HEK293 (cell line): ENCODE measurements at regions not wholly inside any gene's neighbourhood (a gene's known extent, or its start where the extent isn't known, plus 50 kb on each side); places are given as distances from the start of the nearest gene placed in this dataset.
A peak's percentile ranks its signal among the peaks of the same experiment; 100 is the strongest.

Experiments
- CTCF ChIA-PET: fragments of 350-600 bp; formaldehyde crosslinking; extraction: SDS; loops from one replicate; lab custom pipeline; 2021; ENCODE audit warnings: antibody characterized with exemption; lab: Yijun Ruan, JAX
- POLR2A ChIA-PET: fragments of 300-600 bp; formaldehyde crosslinking; extraction: SDS; loops from one replicate; lab custom pipeline; 2020; ENCODE audit warnings: antibody characterized with exemption, inconsistent platforms; lab: Yijun Ruan, JAX
- H3K27ac ChIP-seq: fragments of 200-500 bp; sonication (Bioruptor generic); 2 replicates; pipeline ENCODE4 v1.5.1; 2014; ENCODE audit warnings: low read depth, low read length, control low read depth, inconsistent platforms; ENCODE audit errors: extremely low read depth
- H3K36me3 ChIP-seq, 2 experiments: fragments of 200-500 bp in 1 of 2; sonication (Bioruptor generic) in 1 of 2; 1 replicate in 1 of 2; 2 replicates in 1 of 2; pipeline ENCODE4 v1.5.1; 2014 to 2017; ENCODE audit warnings: inconsistent platforms in 2 of 2, low read length in 2 of 2; ENCODE audit not compliant: control insufficient read depth in 2 of 2, insufficient read depth in 1 of 2
- H3K4me1 ChIP-seq: fragments of 200-500 bp; sonication (Bioruptor generic); 2 replicates; pipeline ENCODE4 v1.5.1; 2014; ENCODE audit warnings: mild to moderate bottlenecking, low read length, inconsistent platforms; ENCODE audit not compliant: control insufficient read depth, insufficient read depth
- H3K4me3 ChIP-seq: 2 replicates; pipeline ENCODE4 v1.5.1; 2011; ENCODE audit warnings: low read depth, mild to moderate bottlenecking, control low read depth, low read length, moderate library complexity
- H3K9me3 ChIP-seq: fragments of 200-500 bp; sonication (Bioruptor generic); 2 replicates; pipeline ENCODE4 v1.5.1; 2014; ENCODE audit warnings: low read depth, low read length, inconsistent platforms; ENCODE audit not compliant: control insufficient read depth, insufficient read depth
- HOXD13 ChIP-seq: sonication (generic); formaldehyde crosslinking; IDR thresholded peaks from 2 replicates; pipeline ENCODE4 v1.8.0; 2022; ENCODE audit warnings: missing genetic modification reagents, borderline replicate concordance
- IKZF3 ChIP-seq: fragments of 450-650 bp; IDR thresholded peaks from 2 replicates; pipeline ENCODE4 v1.5.0; 2018; ENCODE audit warnings: missing biosample characterization, mild to moderate bottlenecking, missing genetic modification characterization, moderate library complexity
- KLF8 ChIP-seq: fragments of 450-650 bp; formaldehyde crosslinking; IDR thresholded peaks from 2 replicates; pipeline ENCODE4 v1.5.1; 2016; ENCODE audit warnings: missing biosample characterization, missing genetic modification characterization
- PRDM6 ChIP-seq: fragments of 450-650 bp; formaldehyde crosslinking; IDR thresholded peaks from 2 replicates; pipeline ENCODE4 v1.5.1; 2017; ENCODE audit warnings: missing biosample characterization, missing genetic modification characterization
- REPIN1 ChIP-seq: fragments of 450-650 bp; formaldehyde crosslinking; IDR thresholded peaks from 2 replicates; pipeline ENCODE4 v1.5.1; 2017; ENCODE audit warnings: missing biosample characterization, missing genetic modification characterization, low read depth
- REST ChIP-seq: fragments of 450-650 bp; formaldehyde crosslinking; IDR thresholded peaks from 2 replicates; pipeline ENCODE4 v1.5.1; 2016; ENCODE audit warnings: missing biosample characterization, missing genetic modification characterization
- ZFP41 ChIP-seq: fragments of 450-650 bp; formaldehyde crosslinking; IDR thresholded peaks from 2 replicates; pipeline ENCODE4 v1.5.1; 2016; ENCODE audit warnings: missing biosample characterization, missing genetic modification characterization, borderline replicate concordance
- ZNF112 ChIP-seq: fragments of 450-650 bp; formaldehyde crosslinking; IDR thresholded peaks from 2 replicates; pipeline ENCODE4 v1.5.0; 2017; ENCODE audit warnings: missing biosample characterization, missing genetic modification characterization
- ZNF132 ChIP-seq: fragments of 450-650 bp; formaldehyde crosslinking; IDR thresholded peaks from 2 replicates; pipeline ENCODE4 v1.5.1; 2017; ENCODE audit warnings: missing biosample characterization, missing genetic modification characterization, borderline replicate concordance
- ZNF133 ChIP-seq: fragments of 450-650 bp; formaldehyde crosslinking; IDR thresholded peaks from 2 replicates; pipeline ENCODE4 v1.5.1; 2016; ENCODE audit warnings: missing biosample characterization, missing genetic modification characterization
- ZNF140 ChIP-seq: fragments of 450-650 bp; formaldehyde crosslinking; IDR thresholded peaks from 2 replicates; pipeline ENCODE4 v1.5.1; 2016; ENCODE audit warnings: missing biosample characterization, missing genetic modification characterization
- ZNF169 ChIP-seq: fragments of 450-650 bp; formaldehyde crosslinking; IDR thresholded peaks from 2 replicates; pipeline ENCODE4 v1.5.1; 2016; ENCODE audit warnings: missing biosample characterization, missing genetic modification characterization
- ZNF174 ChIP-seq: fragments of 450-650 bp; formaldehyde crosslinking; IDR thresholded peaks from 2 replicates; pipeline ENCODE4 v1.5.0; 2017; ENCODE audit warnings: missing biosample characterization, mild to moderate bottlenecking, missing genetic modification characterization
- ZNF184 ChIP-seq: fragments of 450-650 bp; IDR thresholded peaks from 2 replicates; pipeline ENCODE4 v1.5.1; 2018; ENCODE audit warnings: missing biosample characterization, mild to moderate bottlenecking, missing genetic modification characterization
- ZNF501 ChIP-seq: fragments of 450-650 bp; formaldehyde crosslinking; IDR thresholded peaks from 2 replicates; pipeline ENCODE4 v1.5.1; 2016; ENCODE audit warnings: missing biosample characterization, missing genetic modification characterization
- ZNF530 ChIP-seq: fragments of 450-650 bp; formaldehyde crosslinking; IDR thresholded peaks from 2 replicates; pipeline ENCODE4 v1.5.1; 2016; ENCODE audit warnings: low read depth, missing biosample characterization, missing genetic modification characterization
- ZNF560 ChIP-seq: fragments of 450-650 bp; formaldehyde crosslinking; IDR thresholded peaks from 2 replicates; pipeline ENCODE4 v1.5.1; 2017; ENCODE audit warnings: missing biosample characterization, missing genetic modification characterization, borderline replicate concordance
- ZNF585B ChIP-seq: fragments of 450-650 bp; formaldehyde crosslinking; IDR thresholded peaks from 2 replicates; pipeline ENCODE4 v1.5.1; 2016; ENCODE audit warnings: missing biosample characterization, missing genetic modification characterization
- ZNF610 ChIP-seq: fragments of 450-650 bp; formaldehyde crosslinking; IDR thresholded peaks from 2 replicates; pipeline ENCODE4 v1.5.1; 2016; ENCODE audit warnings: missing biosample characterization, missing genetic modification characterization, borderline replicate concordance
- ZNF623 ChIP-seq: fragments of 450-650 bp; formaldehyde crosslinking; IDR thresholded peaks from 2 replicates; pipeline ENCODE4 v1.5.1; 2016; ENCODE audit warnings: missing biosample characterization, missing genetic modification characterization
- ZNF707 ChIP-seq: fragments of 450-650 bp; formaldehyde crosslinking; IDR thresholded peaks from 2 replicates; pipeline ENCODE4 v1.5.1; 2016; ENCODE audit warnings: missing biosample characterization, missing genetic modification characterization
- ZSCAN30 ChIP-seq: fragments of 450-650 bp; IDR thresholded peaks from 2 replicates; pipeline ENCODE4 v1.5.1; 2018; ENCODE audit warnings: missing biosample characterization, mild to moderate bottlenecking, missing genetic modification characterization, moderate library complexity

- no peak overlapping the region for H3K4me3 ChIP-seq
- H3K27ac ChIP-seq: no peak overlapping the region
- H3K4me1 ChIP-seq: 0 out of 2 replicates have a peak, but pooled peaks cover 3% of the 10 kb centered on the region
- ChIA-PET CTCF (no interaction called here), POLR2A (no interaction called here)
- H3K36me3 ChIP-seq: no peaks in the 10 kb centered on the region
- no peak for TF ChIP-seq REPIN1 (tag by site-specific recombination)
- TF ChIP-seq ZNF610: no peak
- TF ChIP-seq ZNF184 (tag by site-specific recombination): no peak
- TF ChIP-seq ZNF169: no peak
- no peak for TF ChIP-seq HOXD13 (CRISPR knock-in tag)
- no peak for TF ChIP-seq ZNF560 (tag by site-specific recombination)
- no peak for TF ChIP-seq ZNF501
- TF ChIP-seq ZNF140 (tag by site-specific recombination): no peak
- TF ChIP-seq PRDM6 (tag by site-specific recombination): no peak
- TF ChIP-seq ZFP41: no peak
- TF ChIP-seq ZSCAN30: no peak
- H3K9me3 ChIP-seq: no peaks in the 10 kb centered on the region
Observed at GRCh38 chr3:99565331-99565730, 73.1 kb upstream of the COL8A1 start.

GRCh38 chr3:99562990-99563607, 75.3 kb upstream of the COL8A1 start:
- POLR2A ChIA-PET: no interaction called here
- no peaks in the 10 kb centered on the region for H3K4me1 ChIP-seq
- TF ChIP-seq ZNF132 (no peak), ZNF707 (no peak), ZNF112 (no peak)
- H3K4me3 ChIP-seq: no peak overlapping the region
- no peaks in the 10 kb centered on the region for H3K36me3 ChIP-seq
- CTCF ChIA-PET: interaction anchor here (0.5 to 1.3 kb wide), 2 partner anchors 12 to 145 kb away, joined by 3 to 4 read pairs; no protein-coding TSS in a partner anchor
- H3K27ac ChIP-seq: no peak overlapping the region
- H3K9me3 ChIP-seq: no peaks in the 10 kb centered on the region

GRCh38 chr3:99562138-99562537, 76.3 kb upstream of the COL8A1 start:
- no peak for TF ChIP-seq ZNF623 (tag by site-specific recombination)
- no peak for TF ChIP-seq ZNF585B (tag by site-specific recombination)
- peak; percentile 94 for TF ChIP-seq REST (tag by site-specific recombination)
- no peak for TF ChIP-seq IKZF3 (tag by site-specific recombination)
- no peak for TF ChIP-seq ZNF530
- no peak for TF ChIP-seq KLF8 (tag by site-specific recombination)
- no peak for TF ChIP-seq ZNF133 (tag by site-specific recombination)
- TF ChIP-seq ZNF174 (tag by site-specific recombination): no peak

More at GRCh38 chr3:99562138-99562537, 76.3 kb upstream of the COL8A1 start:
- Histone ChIP-seq H3K36me3 (no peaks in the 10 kb centered on the region), H3K9me3 (no peaks in the 10 kb centered on the region), H3K27ac (no peak overlapping the region), H3K4me1 (no peaks in the 10 kb centered on the region), H3K4me3 (no peak overlapping the region)
- CTCF ChIA-PET: interaction anchor here (0.7 kb wide), 1 partner anchor 187 kb away, joined by 3 read pairs; no protein-coding TSS in a partner anchor
- POLR2A ChIA-PET: no interaction called here
